Liver (tissue), 2 donors: ENCODE measurements at regions not wholly inside any gene's neighbourhood (a gene's known extent, or its start where the extent isn't known, plus 50 kb on each side); places are given as distances from the start of the nearest gene placed in this dataset.

ENCODE experiments used
- ATF3 ChIP-seq: IDR thresholded peaks from 2 replicates; pipeline ENCODE4 v1.6.1; 2016; ENCODE audit warnings: antibody characterized with exemption
- EGR1 ChIP-seq, 2 donors: IDR thresholded peaks; 2 replicates each; pipeline ENCODE4 v1.6.1; 2016 to 2018; ENCODE audit warnings: antibody characterized with exemption in 2 of 2, low read depth in 2 of 2
- FOXA1 ChIP-seq: IDR thresholded peaks from 2 replicates; pipeline ENCODE4 v1.6.1; 2016; ENCODE audit warnings: antibody characterized with exemption
- GABPA ChIP-seq, 2 donors: IDR thresholded peaks in 1 of 2; conservative IDR thresholded peaks in 1 of 2; 2 replicates each; pipeline ENCODE4 v1.6.1; 2016; ENCODE audit warnings: antibody characterized with exemption in 2 of 2, mild to moderate bottlenecking in 1 of 2, moderate library complexity in 1 of 2
- JUND ChIP-seq, 2 donors: IDR thresholded peaks; 2 replicates each; pipeline ENCODE4 v1.6.1; 2016; ENCODE audit warnings: antibody characterized with exemption in 2 of 2
- REST ChIP-seq: IDR thresholded peaks from 2 replicates; pipeline ENCODE4 v1.6.1; 2016; ENCODE audit warnings: antibody characterized with exemption, mild to moderate bottlenecking
- SP1 ChIP-seq: IDR thresholded peaks from 2 replicates; pipeline ENCODE4 v1.6.1; 2018; ENCODE audit warnings: antibody characterized with exemption, mild to moderate bottlenecking
- donor health status: healthy.

- no peak for TF ChIP-seq JUND (IDR thresholded peaks at IDR 0.05)
- no peak for TF ChIP-seq SP1
- no peak for TF ChIP-seq ATF3
- TF ChIP-seq EGR1 (IDR thresholded peaks at IDR 0.05; ENCODE audit: low read depth in 2 of 2), result no peak
- no peak for TF ChIP-seq REST
- no peak for TF ChIP-seq FOXA1
- TF ChIP-seq GABPA (IDR thresholded peaks at IDR 0.05 in 1 of 2, conservative IDR thresholded peaks at IDR 0.05 in 1 of 2), result no peak
These were observed 318.0 kb downstream of the FIGN start for GRCh38 chr2:163417596-163418337.
